IMR-90 (cell line): ENCODE measurements at regions not wholly inside any gene's neighbourhood (a gene's known extent, or its start where the extent isn't known, plus 50 kb on each side); places are given as distances from the start of the nearest gene placed in this dataset.

Source experiments
- ATAC-seq: fragments of 200-7000 bp; cut with Tn5 transposase; 2 replicates; pipeline ENCODE4 v1.9.1; 2020; ENCODE audit warnings: low read depth, mild to moderate bottlenecking, moderate library complexity
- BruUV-seq: library from RNA; stranded (reverse); fragments of 400-500 nt; replicated peaks from 2 replicates; lab custom pipeline; 2021; lab: Mats Ljungman, UMichigan
- CTCF ChIA-PET: fragments of 300-600 bp; formaldehyde crosslinking; extraction: SDS; loops from one replicate; lab custom pipeline; 2021; ENCODE audit warnings: antibody characterized with exemption; lab: Yijun Ruan, JAX
- POLR2A ChIA-PET: fragments of 300-600 bp; sonication (Branson Sonifier 250); formaldehyde crosslinking; loops from one replicate; lab custom pipeline; 2022; ENCODE audit warnings: antibody characterized with exemption; ENCODE audit not compliant: unreplicated experiment; lab: Charles Lee
- DNase-seq: peaks from one replicate; pipeline ENCODE4 v3.0.0; 2013
- H2AFZ ChIP-seq: replicated peaks from 2 replicates; pipeline ENCODE3; 2013; ENCODE audit warnings: low read length, mild to moderate bottlenecking; ENCODE audit not compliant: poor library complexity
- H2AK5ac ChIP-seq: 2 replicates; pipeline ENCODE4 v1.6.1; 2013; ENCODE audit warnings: low read depth, low read length, inconsistent platforms
- H2AK9ac ChIP-seq: replicated peaks from 2 replicates; pipeline ENCODE3; 2013; ENCODE audit warnings: mild to moderate bottlenecking, low read depth, low read length, moderate library complexity; ENCODE audit not compliant: poor library complexity
- H2BK120ac ChIP-seq: 2 replicates; pipeline ENCODE4 v1.6.1; 2013; ENCODE audit warnings: low read depth, low read length, inconsistent platforms
- H2BK15ac ChIP-seq: 3 replicates; pipeline ENCODE4 v1.6.1; 2013; ENCODE audit warnings: low read depth, low read length, inconsistent platforms
- H2BK20ac ChIP-seq: 2 replicates; pipeline ENCODE4 v1.6.1; 2013; ENCODE audit warnings: low read depth, mild to moderate bottlenecking, inconsistent platforms, low read length, moderate library complexity
- H2BK5ac ChIP-seq: 2 replicates; pipeline ENCODE4 v1.6.1; 2013; ENCODE audit warnings: mild to moderate bottlenecking, low read depth, low read length, inconsistent platforms; ENCODE audit not compliant: poor library complexity, severe bottlenecking
- H3K14ac ChIP-seq: replicated peaks from 2 replicates; pipeline ENCODE4 v1.6.1; 2013; ENCODE audit warnings: low read depth, low read length, inconsistent platforms
- H3K18ac ChIP-seq: 2 replicates; pipeline ENCODE4 v1.6.1; 2013; ENCODE audit warnings: low read depth, low read length, control low read depth
- H3K23ac ChIP-seq: 2 replicates; pipeline ENCODE4 v1.6.1; 2013; ENCODE audit warnings: low read depth, low read length, inconsistent platforms
- H3K27ac ChIP-seq: 2 replicates; pipeline ENCODE4 v1.5.1; 2013; ENCODE audit warnings: mild to moderate bottlenecking, control low read depth, low read length; ENCODE audit not compliant: insufficient read depth
- H3K27me3 ChIP-seq: 2 replicates; pipeline ENCODE4 v1.6.1; 2013; ENCODE audit warnings: low read length; ENCODE audit not compliant: control insufficient read depth, insufficient read depth
- H3K36me3 ChIP-seq: 2 replicates; pipeline ENCODE4 v1.6.1; 2013; ENCODE audit warnings: low read length, mixed read lengths; ENCODE audit not compliant: control insufficient read depth, insufficient read depth
- H3K4ac ChIP-seq: 2 replicates; pipeline ENCODE4 v1.6.1; 2013; ENCODE audit warnings: low read depth, low read length, inconsistent platforms
- H3K4me1 ChIP-seq: 2 replicates; pipeline ENCODE4 v1.6.1; 2013; ENCODE audit warnings: low read length, mixed read lengths; ENCODE audit not compliant: control insufficient read depth, insufficient read depth
- H3K4me2 ChIP-seq: 2 replicates; pipeline ENCODE4 v1.6.1; 2013; ENCODE audit warnings: low read depth, mild to moderate bottlenecking, control low read depth, low read length, moderate library complexity
- H3K4me3 ChIP-seq: 2 replicates; pipeline ENCODE4 v1.5.1; 2013; ENCODE audit warnings: low read depth, mild to moderate bottlenecking, control low read depth, low read length, moderate library complexity; ENCODE audit not compliant: insufficient read depth
- H3K56ac ChIP-seq: 2 replicates; pipeline ENCODE4 v1.6.1; 2013; ENCODE audit warnings: low read length, inconsistent platforms; ENCODE audit not compliant: insufficient read depth; ENCODE audit errors: extremely low read depth
- H3K79me1 ChIP-seq, 2 experiments: 2 replicates each; pipeline ENCODE4 v1.6.1; 2013; ENCODE audit warnings: low read length in 2 of 2, inconsistent platforms in 1 of 2, low read depth in 1 of 2
- H3K9ac ChIP-seq: 2 replicates; pipeline ENCODE4 v1.6.1; 2013; ENCODE audit warnings: low read depth, low read length, control low read depth
- H3K9me1 ChIP-seq: 2 replicates; pipeline ENCODE4 v1.6.1; 2013; ENCODE audit warnings: low read length, inconsistent platforms; ENCODE audit not compliant: insufficient read depth
- H3K9me3 ChIP-seq: 2 replicates; pipeline ENCODE4 v1.6.1; 2013; ENCODE audit warnings: low read length; ENCODE audit not compliant: control insufficient read depth, insufficient read depth
- H4K20me1 ChIP-seq: 2 replicates; pipeline ENCODE4 v1.6.1; 2013; ENCODE audit warnings: low read length, inconsistent platforms; ENCODE audit not compliant: insufficient read depth
- H4K5ac ChIP-seq: 2 replicates; pipeline ENCODE4 v1.6.1; 2013; ENCODE audit warnings: mild to moderate bottlenecking, low read depth, low read length, control low read depth
- H4K8ac ChIP-seq, 2 experiments: 2 replicates each; pipeline ENCODE4 v1.6.1; 2013; ENCODE audit warnings: low read depth in 2 of 2, low read length in 2 of 2, control low read depth in 1 of 2, inconsistent platforms in 1 of 2
- H4K91ac ChIP-seq: 2 replicates; pipeline ENCODE4 v1.6.1; 2013; ENCODE audit warnings: low read depth, low read length, inconsistent platforms; ENCODE audit not compliant: insufficient read depth
- CHD1 ChIP-seq: IDR thresholded peaks from 2 replicates; pipeline ENCODE4 v1.6.1; 2012; ENCODE audit warnings: low read depth, low read length, improper control_type of control experiment
- CTCF ChIP-seq: conservative IDR thresholded peaks from 2 replicates; pipeline ENCODE4 v1.5.1; 2012; ENCODE audit warnings: mild to moderate bottlenecking, low read depth, low read length, improper control_type of control experiment
- FOS ChIP-seq: fragments of 150-350 bp; IDR thresholded peaks from 2 replicates; pipeline ENCODE4 v1.6.1; 2016; ENCODE audit warnings: low read depth, low read length
- MAFK ChIP-seq: IDR thresholded peaks from 2 replicates; pipeline ENCODE4 v1.6.1; 2012; ENCODE audit warnings: low read depth, low read length, improper control_type of control experiment
- MXI1 ChIP-seq: IDR thresholded peaks from 2 replicates; pipeline ENCODE4 v1.6.1; 2012; ENCODE audit warnings: low read depth, mild to moderate bottlenecking, low read length, moderate library complexity, borderline replicate concordance
- RAD21 ChIP-seq: IDR thresholded peaks from 2 replicates; pipeline ENCODE4 v1.6.1; 2012; ENCODE audit warnings: low read length, improper control_type of control experiment
- RCOR1 ChIP-seq: IDR thresholded peaks from 2 replicates; pipeline ENCODE4 v1.6.1; 2012; ENCODE audit warnings: mild to moderate bottlenecking, low read length, improper control_type of control experiment; ENCODE audit not compliant: insufficient replicate concordance
- RFX5 ChIP-seq: IDR thresholded peaks from 2 replicates; pipeline ENCODE4 v1.8.0; 2012; ENCODE audit warnings: low read depth, mild to moderate bottlenecking, low read length, moderate library complexity
- WGBS, 2 experiments: methylation state at CpG; one replicate each; pipeline versions ENCODE4 v1.1.5 to v1.1.7; 2013; ENCODE audit warnings: missing lambda C conversion rate in 2 of 2; ENCODE audit not compliant: insufficient read length in 1 of 2; ENCODE audit errors: extremely low coverage in 2 of 2; 5-methylcytosine and 5-hydroxymethylcytosine counted together
- dilution Hi-C: fragments of 300-500 bp; cut with HindIII; formaldehyde crosslinking; loops from one replicate; pipeline ENCODE4 v1.14.3; 2018; ENCODE audit warnings: low sequenced_read_pairs; ENCODE audit not compliant: unreplicated experiment
- in situ Hi-C: fragments of 300-500 bp; cut with MboI; formaldehyde crosslinking; loops from 3 replicates; pipeline ENCODE4 v1.14.3; 2019; ENCODE audit warnings: low sequenced_read_pairs, inconsistent platforms, mixed read lengths
- intact Hi-C: fragments of 100-400 bp; cut with micrococcal nuclease; formaldehyde crosslinking; loops from 2 replicates; pipeline ENCODE4 v1.10.0; 2022

GRCh38 chr9:93808115-93809029, 146.8 kb downstream of the BARX1 start:
- Histone ChIP-seq H3K4ac (no peak overlapping the region), H4K5ac (no peak overlapping the region)
- DNase-seq = no peak

More at GRCh38 chr9:93808115-93809029, 146.8 kb downstream of the BARX1 start:
- intact Hi-C loops = no loop called here
- no peak overlapping the region for H2AK5ac ChIP-seq
- no CpG with 5 or more reads among the region's 10 CpGs for WGBS, 2 experiments
- H4K20me1 ChIP-seq = no peaks in the 10 kb centered on the region
- H3K14ac ChIP-seq = no peak overlapping the region
- H3K27me3 ChIP-seq = peaks cover 5% of the 10 kb centered on the region; the same call in 1 of the 2 replicates
- H3K9ac ChIP-seq = no peak overlapping the region
- H3K27ac ChIP-seq = no peak overlapping the region
- ChIA-PET CTCF (no interaction called here), POLR2A (no interaction called here)
- H3K23ac ChIP-seq = no peak overlapping the region
- no TSS peak for BruUV-seq
- H3K4me3 ChIP-seq = no peak overlapping the region
- peak overlapping the region; percentile 3 for H2AFZ ChIP-seq
- no peak overlapping the region for H3K56ac ChIP-seq
- H4K8ac ChIP-seq = no peak overlapping the region
- TF ChIP-seq MAFK = no peak
- no peak for TF ChIP-seq MXI1
- TF ChIP-seq RAD21 = no peak
- TF ChIP-seq CHD1 = no peak
- TF ChIP-seq FOS = no peak
- TF ChIP-seq RFX5 = no peak
- no peak for TF ChIP-seq CTCF
- no peak for TF ChIP-seq RCOR1
- H3K4me1 ChIP-seq = no peaks in the 10 kb centered on the region
- H2BK120ac ChIP-seq = no peak overlapping the region
- no peak overlapping the region for H3K4me2 ChIP-seq
- no peaks in the 10 kb centered on the region for H3K9me3 ChIP-seq
- no peaks in the 10 kb centered on the region for H3K79me1 ChIP-seq
- no peak overlapping the region for H2BK20ac ChIP-seq
- no peaks in the 10 kb centered on the region for H3K36me3 ChIP-seq
- H4K91ac ChIP-seq = no peak overlapping the region
- dilution Hi-C loops = no loop called here
- no peak overlapping the region for H2BK5ac ChIP-seq
- in situ Hi-C loops = no loop called here
- no peak for ATAC-seq
- H3K9me1 ChIP-seq = no peaks in the 10 kb centered on the region
- no peak overlapping the region for H2BK15ac ChIP-seq
- H2AK9ac ChIP-seq = no peak overlapping the region
- H3K18ac ChIP-seq = no peak overlapping the region
